ENCODE measurements at regions not wholly inside any gene's neighbourhood (a gene's known extent, or its start where the extent isn't known, plus 50 kb on each side); places are given as distances from the start of the nearest gene placed in this dataset.

DNA sequence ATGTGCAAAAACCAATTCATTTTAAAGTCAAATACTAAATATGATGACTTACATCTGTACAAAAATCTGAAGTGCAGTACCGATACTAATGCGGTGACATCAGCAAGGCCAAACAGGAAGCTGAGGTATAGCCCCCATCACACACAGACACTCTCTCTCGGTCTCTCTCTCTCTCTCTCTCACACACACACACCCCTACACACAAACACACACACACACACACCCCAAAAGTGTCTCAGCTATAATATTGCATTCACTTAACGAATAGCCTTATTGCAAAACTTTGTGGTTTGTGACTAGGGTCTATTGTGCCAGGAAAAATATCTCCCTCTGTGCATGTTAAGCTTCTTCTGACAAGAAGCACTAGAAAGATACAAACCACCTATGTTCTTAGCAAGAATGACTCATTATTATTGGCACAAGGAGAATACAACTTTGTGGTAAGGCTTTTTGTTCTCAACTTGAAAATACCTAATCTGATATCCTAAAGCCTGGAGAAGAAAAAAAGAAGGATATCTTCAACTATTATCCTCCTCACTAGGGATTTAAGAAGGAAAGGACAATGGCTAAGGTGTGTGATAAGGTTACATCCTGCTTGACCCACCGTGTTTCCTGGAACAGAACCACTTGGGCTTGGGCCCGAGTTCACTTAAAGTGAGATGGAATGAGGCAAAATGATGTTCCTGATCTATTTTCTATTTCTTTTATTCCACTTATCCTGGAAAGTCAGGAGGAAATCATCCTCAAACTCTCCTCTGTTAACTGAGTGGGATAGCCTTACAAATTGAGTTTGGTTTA, 107.1 kb downstream of the NIBAN1 start (continued):
- no peak for TF ChIP-seq E2F8 (IDR thresholded peaks at IDR 0.05; ENCODE audit: low read depth, partially characterized antibody)
- TF ChIP-seq, protein P1, sequence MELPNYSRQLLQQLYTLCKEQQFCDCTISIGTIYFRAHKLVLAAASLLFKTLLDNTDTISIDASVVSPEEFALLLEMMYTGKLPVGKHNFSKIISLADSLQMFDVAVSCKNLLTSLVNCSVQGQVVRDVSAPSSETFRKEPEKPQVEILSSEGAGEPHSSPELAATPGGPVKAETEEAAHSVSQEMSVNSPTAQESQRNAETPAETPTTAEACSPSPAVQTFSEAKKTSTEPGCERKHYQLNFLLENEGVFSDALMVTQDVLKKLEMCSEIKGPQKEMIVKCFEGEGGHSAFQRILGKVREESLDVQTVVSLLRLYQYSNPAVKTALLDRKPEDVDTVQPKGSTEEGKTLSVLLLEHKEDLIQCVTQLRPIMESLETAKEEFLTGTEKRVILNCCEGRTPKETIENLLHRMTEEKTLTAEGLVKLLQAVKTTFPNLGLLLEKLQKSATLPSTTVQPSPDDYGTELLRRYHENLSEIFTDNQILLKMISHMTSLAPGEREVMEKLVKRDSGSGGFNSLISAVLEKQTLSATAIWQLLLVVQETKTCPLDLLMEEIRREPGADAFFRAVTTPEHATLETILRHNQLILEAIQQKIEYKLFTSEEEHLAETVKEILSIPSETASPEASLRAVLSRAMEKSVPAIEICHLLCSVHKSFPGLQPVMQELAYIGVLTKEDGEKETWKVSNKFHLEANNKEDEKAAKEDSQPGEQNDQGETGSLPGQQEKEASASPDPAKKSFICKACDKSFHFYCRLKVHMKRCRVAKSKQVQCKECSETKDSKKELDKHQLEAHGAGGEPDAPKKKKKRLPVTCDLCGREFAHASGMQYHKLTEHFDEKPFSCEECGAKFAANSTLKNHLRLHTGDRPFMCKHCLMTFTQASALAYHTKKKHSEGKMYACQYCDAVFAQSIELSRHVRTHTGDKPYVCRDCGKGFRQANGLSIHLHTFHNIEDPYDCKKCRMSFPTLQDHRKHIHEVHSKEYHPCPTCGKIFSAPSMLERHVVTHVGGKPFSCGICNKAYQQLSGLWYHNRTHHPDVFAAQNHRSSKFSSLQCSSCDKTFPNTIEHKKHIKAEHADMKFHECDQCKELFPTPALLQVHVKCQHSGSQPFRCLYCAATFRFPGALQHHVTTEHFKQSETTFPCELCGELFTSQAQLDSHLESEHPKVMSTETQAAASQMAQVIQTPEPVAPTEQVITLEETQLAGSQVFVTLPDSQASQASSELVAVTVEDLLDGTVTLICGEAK (IDR thresholded peaks at IDR 0.05; ENCODE audit: borderline replicate concordance) = peak; percentile 22; the same call in 1 of the 2 replicates
- TF ChIP-seq FOXM1 (IDR thresholded peaks at IDR 0.05; ENCODE audit: low read depth, low read length) = peak; percentile 83
- no peak for TF ChIP-seq HDAC2 (IDR thresholded peaks at IDR 0.05)
- TF ChIP-seq, protein P2, sequence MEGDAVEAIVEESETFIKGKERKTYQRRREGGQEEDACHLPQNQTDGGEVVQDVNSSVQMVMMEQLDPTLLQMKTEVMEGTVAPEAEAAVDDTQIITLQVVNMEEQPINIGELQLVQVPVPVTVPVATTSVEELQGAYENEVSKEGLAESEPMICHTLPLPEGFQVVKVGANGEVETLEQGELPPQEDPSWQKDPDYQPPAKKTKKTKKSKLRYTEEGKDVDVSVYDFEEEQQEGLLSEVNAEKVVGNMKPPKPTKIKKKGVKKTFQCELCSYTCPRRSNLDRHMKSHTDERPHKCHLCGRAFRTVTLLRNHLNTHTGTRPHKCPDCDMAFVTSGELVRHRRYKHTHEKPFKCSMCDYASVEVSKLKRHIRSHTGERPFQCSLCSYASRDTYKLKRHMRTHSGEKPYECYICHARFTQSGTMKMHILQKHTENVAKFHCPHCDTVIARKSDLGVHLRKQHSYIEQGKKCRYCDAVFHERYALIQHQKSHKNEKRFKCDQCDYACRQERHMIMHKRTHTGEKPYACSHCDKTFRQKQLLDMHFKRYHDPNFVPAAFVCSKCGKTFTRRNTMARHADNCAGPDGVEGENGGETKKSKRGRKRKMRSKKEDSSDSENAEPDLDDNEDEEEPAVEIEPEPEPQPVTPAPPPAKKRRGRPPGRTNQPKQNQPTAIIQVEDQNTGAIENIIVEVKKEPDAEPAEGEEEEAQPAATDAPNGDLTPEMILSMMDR (IDR thresholded peaks at IDR 0.05 in 2 of 3, conservative IDR thresholded peaks at IDR 0.05 in 1 of 3; ENCODE audit: control insufficient read depth in 2 of 3, extremely low read depth in 1 of 3, insufficient read depth in 1 of 3, low read depth in 3 of 3, low read length in 3 of 3) = no peak
- no peak for TF ChIP-seq HDAC6 (IDR thresholded peaks at IDR 0.05; ENCODE audit: unreplicated experiment)
- TF ChIP-seq CREB1 (IDR thresholded peaks at IDR 0.05; ENCODE audit: low read depth) = peak; percentile 90
- peak; percentile 85; the same call in 2 of the 3 replicates for TF ChIP-seq POU2F2 (IDR thresholded peaks at IDR 0.05; ENCODE audit: borderline replicate concordance, low read depth, low read length)
- TF ChIP-seq NR2C1 (IDR thresholded peaks at IDR 0.05) = no peak
- TF ChIP-seq GATAD2B (conservative IDR thresholded peaks at IDR 0.05; ENCODE audit: low read depth) = peak; percentile 58; the same call in 1 of the 2 replicates
- peak; percentile 90 to 97 for TF ChIP-seq IKZF2 (IDR thresholded peaks at IDR 0.05)
- peak; percentile 85; the same call in 1 of the 2 replicates for TF ChIP-seq DPF2 (IDR thresholded peaks at IDR 0.05)
- peak; percentile 17 for TF ChIP-seq RELA (IDR thresholded peaks at IDR 0.05; ENCODE audit: borderline replicate concordance, partially characterized antibody)
- TF ChIP-seq CBX5 (IDR thresholded peaks at IDR 0.05; ENCODE audit: low read depth) = peak; percentile 91
- no peak for TF ChIP-seq ZNF384 (IDR thresholded peaks at IDR 0.05; ENCODE audit: borderline replicate concordance, low read depth, low read length)
- TF ChIP-seq TBL1XR1 (IDR thresholded peaks at IDR 0.05; ENCODE audit: low read depth, low read length) = peak; percentile 82
- TF ChIP-seq SREBF2 (IDR thresholded peaks at IDR 0.05; ENCODE audit: low read length) = no peak
- no peak for TF ChIP-seq USF2 (IDR thresholded peaks at IDR 0.05; ENCODE audit: borderline replicate concordance, low read depth, low read length)
- peak; percentile 92 for TF ChIP-seq MTA2 (IDR thresholded peaks at IDR 0.05; ENCODE audit: low read depth)

All from GM12878 (cell line).